GM12874 (cell line): ENCODE measurements at regions not wholly inside any gene's neighbourhood (a gene's known extent, or its start where the extent isn't known, plus 50 kb on each side); places are given as distances from the start of the nearest gene placed in this dataset.

Experiments
- TF ChIP-seq, protein P1 (sequence below): IDR thresholded peaks from 2 replicates; pipeline ENCODE4 v1.5.1; 2011; ENCODE audit warnings: low read depth, mild to moderate bottlenecking, control low read depth, low read length, moderate library complexity; ENCODE audit not compliant: insufficient read depth

DNA sequence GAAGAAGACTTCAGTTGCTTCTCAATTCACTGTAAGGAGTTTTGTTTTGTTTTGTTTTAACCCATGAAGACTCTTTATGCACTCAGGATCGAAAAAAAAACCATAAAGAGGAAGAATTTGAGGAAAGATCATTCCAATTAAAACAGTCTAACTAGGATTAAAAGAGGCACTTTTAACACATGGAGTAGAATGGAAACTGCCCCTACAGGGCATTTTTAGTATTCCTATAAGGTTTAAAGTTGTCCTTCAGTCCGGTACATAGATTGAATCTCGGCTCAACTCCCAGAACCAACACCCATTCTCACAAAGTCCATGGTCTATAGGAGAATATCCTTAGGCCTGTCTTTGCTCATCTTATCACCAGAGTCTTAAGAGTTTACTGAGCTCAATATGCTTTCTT lies 469.6 kb downstream of the DTWD2 start:
- TF ChIP-seq, protein P1, sequence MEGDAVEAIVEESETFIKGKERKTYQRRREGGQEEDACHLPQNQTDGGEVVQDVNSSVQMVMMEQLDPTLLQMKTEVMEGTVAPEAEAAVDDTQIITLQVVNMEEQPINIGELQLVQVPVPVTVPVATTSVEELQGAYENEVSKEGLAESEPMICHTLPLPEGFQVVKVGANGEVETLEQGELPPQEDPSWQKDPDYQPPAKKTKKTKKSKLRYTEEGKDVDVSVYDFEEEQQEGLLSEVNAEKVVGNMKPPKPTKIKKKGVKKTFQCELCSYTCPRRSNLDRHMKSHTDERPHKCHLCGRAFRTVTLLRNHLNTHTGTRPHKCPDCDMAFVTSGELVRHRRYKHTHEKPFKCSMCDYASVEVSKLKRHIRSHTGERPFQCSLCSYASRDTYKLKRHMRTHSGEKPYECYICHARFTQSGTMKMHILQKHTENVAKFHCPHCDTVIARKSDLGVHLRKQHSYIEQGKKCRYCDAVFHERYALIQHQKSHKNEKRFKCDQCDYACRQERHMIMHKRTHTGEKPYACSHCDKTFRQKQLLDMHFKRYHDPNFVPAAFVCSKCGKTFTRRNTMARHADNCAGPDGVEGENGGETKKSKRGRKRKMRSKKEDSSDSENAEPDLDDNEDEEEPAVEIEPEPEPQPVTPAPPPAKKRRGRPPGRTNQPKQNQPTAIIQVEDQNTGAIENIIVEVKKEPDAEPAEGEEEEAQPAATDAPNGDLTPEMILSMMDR = no peak

DNA sequence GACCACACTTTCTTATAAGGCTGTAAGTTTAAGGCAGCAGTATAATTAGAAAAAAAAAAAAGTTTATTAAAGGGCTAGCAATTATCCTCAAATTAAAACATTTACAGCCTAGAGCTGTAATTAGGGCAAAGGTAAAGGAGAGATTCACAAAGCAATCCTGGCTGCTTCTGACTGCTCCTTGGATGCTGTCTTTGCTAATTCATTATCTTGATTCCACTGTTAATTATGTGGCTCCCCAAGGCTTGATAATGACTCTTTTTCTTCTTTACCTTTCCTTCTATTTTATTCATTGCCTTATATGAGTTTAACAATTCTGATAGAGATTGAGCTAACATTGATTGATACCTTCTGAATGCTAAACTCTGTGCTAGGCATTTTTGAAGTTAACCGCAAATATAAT lies 476.5 kb downstream of the DTWD2 start:
- TF ChIP-seq, protein P1 = no peak

DNA sequence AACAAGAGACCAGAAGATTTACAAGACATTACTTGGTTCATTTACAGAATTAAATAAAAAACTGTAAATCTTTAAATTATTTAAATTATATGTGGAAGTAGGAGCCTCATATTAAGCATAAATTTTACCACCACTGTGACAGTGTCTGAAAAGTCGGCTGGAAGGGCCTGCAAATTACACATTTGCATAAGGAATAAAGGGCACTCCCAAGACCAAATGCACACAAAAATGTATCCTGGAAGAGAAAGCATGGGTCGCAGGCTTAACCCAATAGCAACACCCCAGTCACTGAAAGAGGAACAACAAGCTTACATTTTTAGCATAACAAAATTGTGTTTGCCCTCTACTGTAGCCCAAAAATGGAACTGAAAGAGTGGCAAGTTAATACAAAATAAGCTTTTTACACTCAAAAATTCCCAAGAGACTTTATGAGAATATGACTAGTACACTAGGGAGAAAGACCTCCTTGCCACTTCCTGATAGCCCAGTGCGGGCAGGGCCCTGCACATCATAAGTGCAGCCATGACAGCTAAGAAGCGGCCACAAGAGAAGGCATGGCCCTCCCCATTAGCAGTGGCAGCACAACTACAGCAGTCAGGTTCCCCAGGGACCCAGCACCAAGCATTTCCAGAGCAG lies 482.0 kb downstream of the DTWD2 start:
- TF ChIP-seq, protein P1 = no peak

DNA sequence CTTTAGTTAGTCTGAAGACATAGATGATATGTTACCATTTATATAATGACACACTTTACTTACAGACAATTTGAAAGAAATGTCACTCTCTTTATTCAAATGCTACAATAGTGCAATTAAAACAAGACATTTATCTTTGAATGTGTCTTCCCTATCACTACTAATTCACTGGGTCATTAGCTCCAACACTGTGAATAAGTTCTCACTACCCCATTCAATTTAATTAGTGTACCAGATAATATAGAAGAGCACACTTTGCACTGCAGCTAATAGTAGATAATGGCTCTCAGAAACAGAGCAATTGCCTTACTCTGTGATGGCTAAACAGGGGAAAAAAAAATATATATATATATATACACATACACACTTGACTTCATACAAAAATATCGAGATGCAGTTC lies 497.0 kb downstream of the DTWD2 start:
- TF ChIP-seq, protein P1 = no peak

DNA sequence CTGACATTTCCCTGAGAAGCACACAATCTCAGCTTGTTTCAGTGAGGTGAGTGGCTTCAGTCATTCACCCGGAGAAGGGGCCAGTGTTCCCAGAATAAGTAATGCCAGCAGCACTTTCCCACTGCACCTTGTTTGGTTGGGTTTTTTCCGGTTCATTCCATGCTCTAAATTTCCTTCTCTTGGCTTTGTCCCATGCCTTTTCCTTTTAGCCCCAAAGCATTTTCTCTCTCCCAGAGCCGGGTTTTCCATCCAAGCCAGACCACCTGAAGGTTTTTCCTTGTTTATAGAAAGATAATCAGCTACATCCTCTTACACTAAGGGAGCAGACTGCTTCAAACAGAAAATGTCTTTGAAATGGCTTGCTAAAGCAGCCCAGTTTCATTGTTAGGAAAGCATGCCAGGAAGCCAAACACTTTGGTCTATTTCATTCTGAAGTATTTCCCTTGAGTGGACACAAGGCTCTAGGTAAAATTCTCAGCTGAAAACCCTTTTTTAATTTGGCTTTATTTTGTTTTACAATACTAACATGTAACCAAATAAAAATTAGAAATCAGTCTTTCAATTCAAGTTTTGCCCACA lies 501.6 kb downstream of the DTWD2 start:
- TF ChIP-seq, protein P1 = no peak

DNA sequence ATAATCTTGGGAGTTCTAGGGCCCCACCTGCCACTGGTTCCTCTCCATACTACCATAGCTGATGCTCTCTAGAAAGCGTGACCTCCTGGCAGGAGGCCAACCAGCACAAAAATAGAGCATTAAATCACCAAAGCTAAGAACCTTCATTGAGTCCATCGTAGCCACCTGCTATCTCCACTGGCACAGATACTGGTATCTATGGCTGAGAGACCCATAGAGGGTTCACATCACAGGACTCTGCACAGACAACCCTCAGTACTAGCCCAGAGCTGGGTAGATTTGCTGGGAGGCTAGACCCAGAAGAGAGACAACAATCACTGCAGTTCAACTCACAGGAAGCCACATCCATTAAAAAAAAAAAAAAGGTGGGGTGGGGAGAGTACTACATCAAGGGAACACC lies 509.1 kb downstream of the DTWD2 start:
- TF ChIP-seq, protein P1 = no peak

DNA sequence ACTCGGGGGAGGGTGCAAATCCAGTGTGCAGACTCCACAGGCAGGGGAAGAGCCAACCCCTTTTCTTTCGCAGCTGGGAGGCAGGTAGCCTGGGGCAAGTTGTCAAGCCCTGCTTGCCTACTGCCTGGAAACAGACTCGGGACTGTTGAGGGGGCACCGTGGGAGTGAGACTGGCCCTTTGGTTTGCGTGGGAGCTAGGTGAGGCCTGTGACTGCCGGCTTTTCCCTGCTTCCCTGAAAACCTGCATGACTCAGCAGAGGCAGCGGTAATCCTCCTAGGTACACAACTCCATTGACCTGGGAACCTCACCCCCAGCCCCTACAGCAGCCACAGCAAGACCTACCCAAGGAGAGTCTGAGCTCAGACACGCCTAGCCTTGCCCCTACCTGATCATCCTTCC lies 509.5 kb downstream of the DTWD2 start:
- TF ChIP-seq, protein P1 = no peak
